Ascending aorta (tissue), 2 donors: ENCODE measurements at regions not wholly inside any gene's neighbourhood (a gene's known extent, or its start where the extent isn't known, plus 50 kb on each side); places are given as distances from the start of the nearest gene placed in this dataset.

ENCODE experiments used
- DNase-seq, 2 donors: peaks; one replicate each; pipeline ENCODE4 v3.0.0-alpha.2; 2019; ENCODE audit warnings: low spot score in 2 of 2
- H3K27ac ChIP-seq, 2 donors: fragments of 200-600 bp; sonication (generic); one replicate each; pipeline ENCODE4 v1.5.1; 2016 to 2017; ENCODE audit warnings: mild to moderate bottlenecking in 1 of 2
- H3K27me3 ChIP-seq: fragments of 200-600 bp; sonication (generic); one replicate; pipeline ENCODE4 v1.5.1; 2017
- H3K36me3 ChIP-seq, 2 donors: fragments of 200-600 bp; sonication (generic); one replicate each; pipeline ENCODE4 v1.5.1; 2016
- H3K4me1 ChIP-seq, 2 donors: fragments of 200-600 bp; sonication (generic); one replicate each; pipeline ENCODE4 v1.5.1; 2016 to 2017; ENCODE audit warnings: mild to moderate bottlenecking in 1 of 2
- H3K4me3 ChIP-seq, 2 donors: fragments of 200-600 bp; sonication (generic); one replicate each; pipeline ENCODE4 v1.5.1; 2016 to 2017; ENCODE audit warnings: mild to moderate bottlenecking in 1 of 2
- H3K9me3 ChIP-seq, 2 donors: fragments of 200-600 bp; sonication (generic); one replicate each; pipeline ENCODE4 v1.5.1; 2016
- intact Hi-C: fragments of 100-400 bp; cut with DNase I; formaldehyde crosslinking; loops from one replicate; pipeline ENCODE4 v1.15.1; 2023
- TF ChIP-seq, protein P1 (sequence below), 3 experiments: fragments of 200-600 bp in 2 of 3; fragments of 450-650 bp in 1 of 3; sonication (generic) in 2 of 3; IDR thresholded peaks; one replicate each; pipeline ENCODE4 v1.5.1; 2016 to 2019; ENCODE audit warnings: antibody characterized with exemption in 3 of 3, mild to moderate bottlenecking in 1 of 3, moderate library complexity in 1 of 3

DNA sequence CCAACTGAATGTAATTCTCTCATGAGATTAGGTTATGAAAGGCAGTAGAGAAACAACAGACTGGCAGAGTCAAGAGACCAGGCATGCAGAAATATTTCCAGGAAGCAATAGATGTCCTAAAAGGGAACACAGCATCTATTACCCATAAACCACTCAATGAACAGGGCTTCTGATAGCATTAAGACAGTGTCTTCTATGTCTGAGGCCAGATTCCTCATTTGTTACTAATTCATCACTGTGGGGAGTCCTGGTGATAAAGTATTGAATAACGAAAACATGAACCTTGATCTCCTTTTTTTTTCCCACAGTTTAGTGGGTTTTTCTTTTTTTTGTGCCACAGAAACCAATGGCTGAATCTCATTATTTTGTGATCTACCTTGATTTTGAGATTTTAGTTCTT is 339.0 kb downstream of the METTL15 start:
- no peaks in the 10 kb centered on the region for H3K36me3 ChIP-seq
- no peak overlapping the region for H3K27ac ChIP-seq
- intact Hi-C loops = no loop called here
- no peaks in the 10 kb centered on the region for H3K9me3 ChIP-seq
- H3K4me1 ChIP-seq = no peaks in the 10 kb centered on the region
- TF ChIP-seq, protein P1, sequence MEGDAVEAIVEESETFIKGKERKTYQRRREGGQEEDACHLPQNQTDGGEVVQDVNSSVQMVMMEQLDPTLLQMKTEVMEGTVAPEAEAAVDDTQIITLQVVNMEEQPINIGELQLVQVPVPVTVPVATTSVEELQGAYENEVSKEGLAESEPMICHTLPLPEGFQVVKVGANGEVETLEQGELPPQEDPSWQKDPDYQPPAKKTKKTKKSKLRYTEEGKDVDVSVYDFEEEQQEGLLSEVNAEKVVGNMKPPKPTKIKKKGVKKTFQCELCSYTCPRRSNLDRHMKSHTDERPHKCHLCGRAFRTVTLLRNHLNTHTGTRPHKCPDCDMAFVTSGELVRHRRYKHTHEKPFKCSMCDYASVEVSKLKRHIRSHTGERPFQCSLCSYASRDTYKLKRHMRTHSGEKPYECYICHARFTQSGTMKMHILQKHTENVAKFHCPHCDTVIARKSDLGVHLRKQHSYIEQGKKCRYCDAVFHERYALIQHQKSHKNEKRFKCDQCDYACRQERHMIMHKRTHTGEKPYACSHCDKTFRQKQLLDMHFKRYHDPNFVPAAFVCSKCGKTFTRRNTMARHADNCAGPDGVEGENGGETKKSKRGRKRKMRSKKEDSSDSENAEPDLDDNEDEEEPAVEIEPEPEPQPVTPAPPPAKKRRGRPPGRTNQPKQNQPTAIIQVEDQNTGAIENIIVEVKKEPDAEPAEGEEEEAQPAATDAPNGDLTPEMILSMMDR (IDR thresholded peaks at IDR 0.05) = no peak
- DNase-seq = no peak
- H3K4me3 ChIP-seq = no peak overlapping the region
- H3K27me3 ChIP-seq = no peaks in the 10 kb centered on the region

DNA sequence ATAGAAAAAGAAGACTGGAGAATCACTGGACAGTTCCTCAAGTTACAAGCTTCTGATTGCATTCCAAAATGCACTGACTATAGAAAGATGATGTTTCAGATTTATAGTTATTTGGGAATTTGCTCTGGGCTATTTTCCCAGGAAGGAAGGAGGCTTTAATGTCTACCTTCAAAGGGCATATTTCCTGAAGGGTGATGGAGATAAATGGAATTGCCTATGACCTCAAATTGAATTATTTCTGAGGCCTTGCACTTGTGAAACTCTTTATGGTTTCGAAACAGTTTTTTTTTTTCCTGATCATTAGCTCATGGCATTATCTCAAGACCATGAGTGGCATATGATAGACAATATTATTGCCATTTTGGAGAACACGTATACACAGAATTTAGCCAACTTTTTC is 333.9 kb downstream of the METTL15 start:
- no peaks in the 10 kb centered on the region for H3K36me3 ChIP-seq
- TF ChIP-seq, protein P1 (IDR thresholded peaks at IDR 0.05) = no peak
- no peaks in the 10 kb centered on the region for H3K4me1 ChIP-seq
- H3K4me3 ChIP-seq = no peak overlapping the region
- H3K27me3 ChIP-seq = no peaks in the 10 kb centered on the region
- no peak overlapping the region for H3K27ac ChIP-seq
- DNase-seq = no peak
- intact Hi-C loops = no loop called here
- no peaks in the 10 kb centered on the region for H3K9me3 ChIP-seq

DNA sequence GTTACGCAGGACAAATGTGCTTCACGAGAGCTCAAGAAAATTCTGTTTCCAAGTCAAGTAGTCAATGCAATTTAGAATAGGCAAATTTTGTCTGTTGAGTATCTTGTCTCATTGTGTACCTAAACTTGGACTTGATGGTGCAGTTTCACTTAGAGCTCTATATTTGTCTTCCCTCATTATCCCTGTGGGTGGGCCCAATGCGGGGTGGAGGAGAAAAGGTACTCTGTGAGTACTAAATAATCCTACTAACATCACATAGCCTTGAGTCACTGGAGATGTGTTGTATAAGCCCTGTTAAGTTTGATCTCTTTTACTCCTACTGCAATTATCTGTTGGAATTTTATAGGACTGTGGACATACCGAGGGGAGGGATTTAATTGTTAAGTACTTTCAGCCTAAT is 331.2 kb downstream of the METTL15 start:
- TF ChIP-seq, protein P1 (IDR thresholded peaks at IDR 0.05) = no peak
- DNase-seq = no peak
- H3K9me3 ChIP-seq = no peaks in the 10 kb centered on the region
- H3K36me3 ChIP-seq = no peaks in the 10 kb centered on the region
- no peaks in the 10 kb centered on the region for H3K4me1 ChIP-seq
- H3K4me3 ChIP-seq = no peak overlapping the region
- H3K27me3 ChIP-seq = no peaks in the 10 kb centered on the region
- intact Hi-C loops = no loop called here
- H3K27ac ChIP-seq = no peak overlapping the region

DNA sequence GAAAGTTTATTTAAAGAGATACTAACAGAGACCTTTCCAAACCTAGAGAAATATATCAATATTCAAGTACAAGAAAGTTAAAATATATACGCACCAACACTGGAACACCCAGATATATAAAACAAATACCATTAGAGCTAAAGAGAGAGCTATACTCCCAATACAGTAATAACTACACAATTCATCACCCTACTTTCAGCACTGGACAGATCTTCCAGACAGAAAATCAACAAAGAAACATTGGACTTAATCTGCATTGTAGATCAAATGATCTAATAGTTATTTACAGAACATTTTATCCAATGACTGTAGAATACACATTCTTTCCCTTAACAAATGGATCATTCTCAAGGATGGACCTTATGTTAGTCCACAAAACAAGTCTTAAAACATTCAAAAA is 311.9 kb downstream of the METTL15 start:
- Histone ChIP-seq H3K36me3 (no peaks in the 10 kb centered on the region), H3K27ac (no peak overlapping the region), H3K4me3 (no peak overlapping the region), H3K9me3 (no peaks in the 10 kb centered on the region), H3K27me3 (no peaks in the 10 kb centered on the region), H3K4me1 (no peaks in the 10 kb centered on the region)
- TF ChIP-seq, protein P1 (IDR thresholded peaks at IDR 0.05) = no peak
- intact Hi-C loops = no loop called here
- no peak for DNase-seq

DNA sequence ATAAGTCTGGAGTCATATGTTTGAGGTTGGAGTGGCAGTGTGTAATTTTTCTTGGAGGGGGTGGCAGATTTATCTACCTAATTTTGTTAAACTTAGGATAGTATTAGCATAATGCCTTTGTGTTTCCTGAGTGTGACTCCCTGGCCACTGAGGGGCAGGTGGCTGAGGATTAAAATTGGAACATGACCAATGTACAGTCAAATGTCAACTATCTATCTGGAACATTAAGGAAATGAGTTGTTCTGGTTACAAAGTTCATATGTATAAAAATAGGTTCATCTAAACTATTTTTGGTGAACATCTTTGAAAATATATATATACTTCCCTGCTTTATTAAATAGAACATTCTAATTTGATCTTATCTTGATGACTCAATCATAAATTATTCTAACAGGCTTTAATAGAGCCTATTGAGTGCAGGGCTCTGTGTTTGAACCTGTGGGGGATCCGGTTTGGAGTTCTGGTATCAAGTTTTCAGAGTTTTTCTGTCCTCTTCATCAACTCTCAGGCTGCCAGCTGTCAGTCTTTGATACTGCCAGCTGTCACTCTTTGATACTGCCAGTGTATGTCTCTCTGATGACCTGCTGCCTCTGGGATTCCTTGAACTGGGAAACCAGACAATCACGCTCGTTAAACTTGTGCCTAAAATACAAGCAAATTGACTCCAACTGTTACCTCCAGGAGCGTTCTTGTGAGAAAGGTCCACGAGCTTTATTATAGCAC is 309.6 kb downstream of the METTL15 start:
- Histone ChIP-seq H3K36me3 (no peaks in the 10 kb centered on the region), H3K27ac (no peak overlapping the region), H3K9me3 (no peaks in the 10 kb centered on the region), H3K27me3 (no peaks in the 10 kb centered on the region), H3K4me3 (no peak overlapping the region), H3K4me1 (no peaks in the 10 kb centered on the region)
- intact Hi-C loops = no loop called here
- TF ChIP-seq, protein P1 (IDR thresholded peaks at IDR 0.05) = no peak
- no peak for DNase-seq

DNA sequence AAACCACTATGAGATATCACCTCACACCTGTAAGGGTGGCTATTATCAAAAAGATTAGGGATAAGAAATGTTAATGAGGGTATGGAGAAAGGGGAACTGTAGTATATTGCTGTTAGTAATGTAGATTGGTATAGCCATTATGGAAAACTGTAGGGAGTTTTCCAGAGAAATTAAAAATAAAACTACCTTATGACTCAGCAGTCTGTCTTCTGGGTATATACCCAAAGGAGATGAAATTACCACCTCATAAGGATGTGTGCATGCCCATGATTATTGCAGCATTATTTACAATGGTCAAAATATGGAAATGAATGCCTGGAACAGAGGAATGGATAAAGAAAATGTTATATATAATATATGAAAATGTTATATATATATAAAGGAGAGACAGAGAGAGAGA is 303.8 kb downstream of the METTL15 start:
- intact Hi-C loops = no loop called here
- DNase-seq = no peak
- TF ChIP-seq, protein P1 (IDR thresholded peaks at IDR 0.05) = no peak
- H3K9me3 ChIP-seq = peaks cover 0 to 9% of the 10 kb centered on the region in 2 donors
- H3K36me3 ChIP-seq = no peaks in the 10 kb centered on the region
- H3K4me1 ChIP-seq = no peaks in the 10 kb centered on the region
- H3K27me3 ChIP-seq = no peaks in the 10 kb centered on the region
- H3K4me3 ChIP-seq = no peak overlapping the region
- H3K27ac ChIP-seq = no peak overlapping the region
